Loucy (cell line): ENCODE measurements at regions not wholly inside any gene's neighbourhood (a gene's known extent, or its start where the extent isn't known, plus 50 kb on each side); places are given as distances from the start of the nearest gene placed in this dataset.

Experiments
- H2AFZ ChIP-seq: fragments of 200-600 bp; sonication (generic); 2 replicates; pipeline ENCODE4 v1.6.0; 2016; ENCODE audit warnings: antibody characterized with exemption, mild to moderate bottlenecking, low read length, moderate library complexity
- H3F3A ChIP-seq: fragments of 200-600 bp; 2 replicates; pipeline ENCODE4 v1.6.0; 2016; ENCODE audit warnings: antibody characterized with exemption, low read depth, mild to moderate bottlenecking
- H3K27me3 ChIP-seq: fragments of 200-600 bp; sonication (generic); 2 replicates; pipeline ENCODE4 v1.6.1; 2014; ENCODE audit warnings: low read length, mild to moderate bottlenecking; ENCODE audit not compliant: insufficient read depth, poor library complexity, severe bottlenecking
- H3K36me3 ChIP-seq: fragments of 200-600 bp; sonication (generic); 2 replicates; pipeline ENCODE4 v1.6.1; 2016; ENCODE audit warnings: low read length; ENCODE audit not compliant: insufficient read depth
- H3K4me1 ChIP-seq: fragments of 200-600 bp; sonication (generic); 2 replicates; pipeline ENCODE4 v1.5.1; 2014; ENCODE audit warnings: low read length, mild to moderate bottlenecking; ENCODE audit not compliant: insufficient read depth, poor library complexity, severe bottlenecking
- H3K4me2 ChIP-seq: fragments of 200-600 bp; sonication (generic); 2 replicates; pipeline ENCODE4 v1.6.0; 2014; ENCODE audit warnings: antibody characterized with exemption, low read length, low read depth, mild to moderate bottlenecking; ENCODE audit not compliant: poor library complexity, severe bottlenecking
- H3K4me3 ChIP-seq: fragments of 200-600 bp; sonication (generic); 2 replicates; pipeline ENCODE4 v1.5.1; 2014; ENCODE audit warnings: low read length, mild to moderate bottlenecking, mixed read lengths; ENCODE audit not compliant: poor library complexity, severe bottlenecking
- H3K79me2 ChIP-seq: fragments of 200-600 bp; sonication (generic); 2 replicates; pipeline ENCODE4 v1.6.1; 2014; ENCODE audit warnings: low read length; ENCODE audit not compliant: insufficient read depth
- H3K9ac ChIP-seq: fragments of 200-600 bp; sonication (generic); 2 replicates; pipeline ENCODE4 v1.6.0; 2014; ENCODE audit warnings: mild to moderate bottlenecking, low read depth, low read length, moderate library complexity; ENCODE audit not compliant: poor library complexity, severe bottlenecking
- H3K9me2 ChIP-seq: fragments of 200-600 bp; sonication (generic); replicated peaks from 2 replicates; pipeline ENCODE4 v1.6.1; 2016; ENCODE audit warnings: low read depth, low read length, mixed read lengths
- H3K9me3 ChIP-seq: fragments of 200-600 bp; sonication (generic); 2 replicates; pipeline ENCODE4 v1.6.1; 2014; ENCODE audit warnings: mild to moderate bottlenecking, antibody characterized with exemption, low read length, low read depth; ENCODE audit not compliant: insufficient read depth
- H4K20me1 ChIP-seq: fragments of 200-600 bp; sonication (generic); 2 replicates; pipeline ENCODE4 v1.6.0; 2014; ENCODE audit warnings: antibody characterized with exemption, low read length, mild to moderate bottlenecking; ENCODE audit not compliant: insufficient read depth, poor library complexity, severe bottlenecking
- EZH2phosphoT487 ChIP-seq: fragments of 200-600 bp; IDR thresholded peaks from 2 replicates; pipeline ENCODE4 v1.6.1; 2018; ENCODE audit warnings: antibody characterized with exemption, mild to moderate bottlenecking, moderate library complexity, borderline replicate concordance
- TF ChIP-seq, protein P1 (sequence below): fragments of 200-600 bp; sonication (generic); conservative IDR thresholded peaks from 2 replicates; pipeline ENCODE4 v1.5.1; 2014; ENCODE audit warnings: mild to moderate bottlenecking, antibody characterized with exemption, low read length

DNA sequence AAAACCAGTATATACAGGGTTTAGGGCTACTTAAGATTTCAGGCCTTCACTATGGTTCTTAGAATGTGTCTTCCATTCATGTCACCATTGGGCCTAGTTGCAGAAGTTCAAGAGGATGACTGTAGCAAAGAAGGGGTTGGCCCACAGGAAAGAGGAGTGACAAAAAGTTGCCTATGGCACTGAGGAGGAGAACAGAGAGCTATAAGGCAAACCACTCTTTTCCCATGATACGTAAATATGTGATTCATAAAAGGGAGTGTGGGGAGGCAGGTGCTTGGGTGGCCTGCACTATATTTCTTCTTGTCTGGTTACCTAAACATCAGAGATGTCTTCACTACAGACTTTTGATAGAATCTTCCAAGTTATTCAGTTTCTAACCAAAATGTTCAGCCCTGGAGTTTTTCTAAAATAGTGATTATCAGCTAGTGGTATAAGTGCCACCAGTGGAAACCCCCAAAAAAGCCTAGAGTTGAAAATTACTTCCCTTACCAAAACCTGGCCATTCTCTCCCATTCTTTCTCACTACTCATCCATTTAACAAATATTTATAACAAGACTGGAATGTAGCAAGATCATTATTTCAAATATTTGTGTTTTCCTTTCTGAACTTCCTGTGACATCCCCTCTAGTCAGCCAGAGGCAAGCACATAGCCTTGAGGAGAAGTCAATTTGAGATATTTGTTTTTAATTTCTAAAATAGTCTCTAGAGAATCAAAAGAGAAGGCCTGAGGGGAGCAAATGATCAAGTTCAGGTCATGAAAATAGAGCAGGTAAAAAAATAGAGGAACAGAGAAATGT is 367.4 kb downstream of the EFNA5 start:
- Histone ChIP-seq H2AFZ (no peak overlapping the region), H3K79me2 (no peaks in the 10 kb centered on the region), H3F3A (no peaks in the 10 kb centered on the region), H3K9ac (no peak overlapping the region), H3K9me2 (no peaks in the 10 kb centered on the region), H3K4me3 (no peak overlapping the region), H3K36me3 (no peaks in the 10 kb centered on the region), H3K4me2 (no peak overlapping the region), H3K9me3 (no peaks in the 10 kb centered on the region), H3K27me3 (no peaks in the 10 kb centered on the region), H4K20me1 (no peaks in the 10 kb centered on the region), H3K4me1 (no peaks in the 10 kb centered on the region)
- TF ChIP-seq EZH2phosphoT487: no peak
- TF ChIP-seq, protein P1, sequence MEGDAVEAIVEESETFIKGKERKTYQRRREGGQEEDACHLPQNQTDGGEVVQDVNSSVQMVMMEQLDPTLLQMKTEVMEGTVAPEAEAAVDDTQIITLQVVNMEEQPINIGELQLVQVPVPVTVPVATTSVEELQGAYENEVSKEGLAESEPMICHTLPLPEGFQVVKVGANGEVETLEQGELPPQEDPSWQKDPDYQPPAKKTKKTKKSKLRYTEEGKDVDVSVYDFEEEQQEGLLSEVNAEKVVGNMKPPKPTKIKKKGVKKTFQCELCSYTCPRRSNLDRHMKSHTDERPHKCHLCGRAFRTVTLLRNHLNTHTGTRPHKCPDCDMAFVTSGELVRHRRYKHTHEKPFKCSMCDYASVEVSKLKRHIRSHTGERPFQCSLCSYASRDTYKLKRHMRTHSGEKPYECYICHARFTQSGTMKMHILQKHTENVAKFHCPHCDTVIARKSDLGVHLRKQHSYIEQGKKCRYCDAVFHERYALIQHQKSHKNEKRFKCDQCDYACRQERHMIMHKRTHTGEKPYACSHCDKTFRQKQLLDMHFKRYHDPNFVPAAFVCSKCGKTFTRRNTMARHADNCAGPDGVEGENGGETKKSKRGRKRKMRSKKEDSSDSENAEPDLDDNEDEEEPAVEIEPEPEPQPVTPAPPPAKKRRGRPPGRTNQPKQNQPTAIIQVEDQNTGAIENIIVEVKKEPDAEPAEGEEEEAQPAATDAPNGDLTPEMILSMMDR: no peak

DNA sequence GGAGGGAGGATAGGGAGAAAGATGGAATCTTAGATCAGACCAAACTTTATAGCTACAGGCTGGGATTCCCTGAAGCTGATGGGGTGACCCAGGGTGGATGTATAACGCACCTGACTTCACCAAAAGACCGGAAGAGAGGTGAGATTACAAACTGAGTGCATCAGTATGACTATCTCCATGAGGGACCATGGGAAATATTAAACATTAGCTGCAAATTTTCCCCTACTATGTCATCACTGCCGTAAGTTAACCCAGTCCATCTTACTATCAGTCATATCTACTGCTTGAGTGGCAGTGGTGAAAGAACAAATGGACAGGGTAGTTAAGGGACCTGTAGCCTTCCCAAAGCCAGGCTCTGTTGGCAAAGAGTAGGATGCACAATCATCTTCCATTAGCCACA is 368.3 kb downstream of the EFNA5 start:
- H3K9me2 ChIP-seq: no peaks in the 10 kb centered on the region
- H3K4me1 ChIP-seq: no peaks in the 10 kb centered on the region
- no peaks in the 10 kb centered on the region for H3K9me3 ChIP-seq
- H3K36me3 ChIP-seq: no peaks in the 10 kb centered on the region
- H3K4me3 ChIP-seq: no peak overlapping the region
- no peaks in the 10 kb centered on the region for H3K27me3 ChIP-seq
- no peak overlapping the region for H3K9ac ChIP-seq
- no peak overlapping the region for H2AFZ ChIP-seq
- H3K79me2 ChIP-seq: no peaks in the 10 kb centered on the region
- no peak for TF ChIP-seq EZH2phosphoT487
- TF ChIP-seq, protein P1: no peak
- no peak overlapping the region for H3K4me2 ChIP-seq
- no peaks in the 10 kb centered on the region for H3F3A ChIP-seq
- no peaks in the 10 kb centered on the region for H4K20me1 ChIP-seq

DNA sequence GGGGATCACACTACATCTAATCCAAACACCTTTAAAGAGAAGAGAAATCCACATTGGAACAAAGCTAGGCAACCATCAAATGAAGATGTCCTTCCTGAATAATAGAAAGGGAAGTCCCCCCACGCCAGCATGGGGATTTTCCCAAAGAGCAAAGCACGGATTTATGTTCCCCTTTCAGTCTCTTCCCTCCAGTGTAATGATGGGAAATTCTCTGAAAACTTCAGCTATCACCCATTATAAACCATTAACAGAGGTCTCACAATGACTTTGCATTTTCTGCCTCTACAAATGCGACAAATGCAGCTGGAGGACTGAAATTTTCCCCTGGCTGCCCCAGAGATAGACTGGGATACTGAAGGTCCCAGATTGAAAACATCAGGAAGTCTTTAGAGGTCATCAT is 368.7 kb downstream of the EFNA5 start:
- no peaks in the 10 kb centered on the region for H3K9me3 ChIP-seq
- no peaks in the 10 kb centered on the region for H4K20me1 ChIP-seq
- H3K36me3 ChIP-seq: no peaks in the 10 kb centered on the region
- TF ChIP-seq, protein P1: no peak
- no peak for TF ChIP-seq EZH2phosphoT487
- no peak overlapping the region for H3K4me3 ChIP-seq
- H2AFZ ChIP-seq: no peak overlapping the region
- H3K9ac ChIP-seq: no peak overlapping the region
- H3K4me2 ChIP-seq: no peak overlapping the region
- no peaks in the 10 kb centered on the region for H3K9me2 ChIP-seq
- no peaks in the 10 kb centered on the region for H3K27me3 ChIP-seq
- no peaks in the 10 kb centered on the region for H3K79me2 ChIP-seq
- no peaks in the 10 kb centered on the region for H3K4me1 ChIP-seq
- H3F3A ChIP-seq: no peaks in the 10 kb centered on the region
